Endodermal cell (in vitro differentiated cells): ENCODE measurements at regions not wholly inside any gene's neighbourhood (a gene's known extent, or its start where the extent isn't known, plus 50 kb on each side); places are given as distances from the start of the nearest gene placed in this dataset.

Experiments used
- DNase-seq: peaks from one replicate; pipeline ENCODE4 v3.0.0-alpha.2; 2017
- H3K27ac ChIP-seq: 2 replicates; pipeline ENCODE4 v1.5.1; 2013; ENCODE audit warnings: mild to moderate bottlenecking, low read depth, low read length, moderate library complexity
- H3K27me3 ChIP-seq: 2 replicates; pipeline ENCODE4 v1.6.1; 2013; ENCODE audit warnings: mild to moderate bottlenecking, low read length, moderate library complexity; ENCODE audit not compliant: insufficient read depth, control insufficient read depth, poor library complexity, severe bottlenecking
- H3K36me3 ChIP-seq: 2 replicates; pipeline ENCODE4 v1.7.0; 2013; ENCODE audit warnings: mild to moderate bottlenecking, low read length, moderate library complexity; ENCODE audit not compliant: control insufficient read depth, insufficient read depth
- H3K4me1 ChIP-seq: one replicate; pipeline ENCODE4 v1.7.0; 2013; ENCODE audit warnings: low read length; ENCODE audit not compliant: control insufficient read depth, insufficient read depth
- H3K4me3 ChIP-seq: 2 replicates; pipeline ENCODE4 v1.5.1; 2013; ENCODE audit warnings: mild to moderate bottlenecking, low read length, moderate library complexity
- H3K9ac ChIP-seq: 2 replicates; pipeline ENCODE4 v1.6.1; 2013; ENCODE audit warnings: mild to moderate bottlenecking, low read length, moderate library complexity; ENCODE audit not compliant: poor library complexity, severe bottlenecking; ENCODE audit errors: extremely low read depth
- H3K9me3 ChIP-seq: 2 replicates; pipeline ENCODE4 v1.6.1; 2013; ENCODE audit warnings: mild to moderate bottlenecking, low read length, moderate library complexity; ENCODE audit not compliant: control insufficient read depth
- H3K27ac Mint-ChIP-seq: 2 replicates; pipeline ENCODE4 v1.8.0; 2020; ENCODE audit warnings: mixed read lengths
- H3K27me3 Mint-ChIP-seq: 2 replicates; pipeline ENCODE4 v1.8.0; 2021; ENCODE audit warnings: mild to moderate bottlenecking, mixed read lengths; ENCODE audit not compliant: insufficient read depth
- H3K36me3 Mint-ChIP-seq: 2 replicates; pipeline ENCODE4 v1.8.0; 2020; ENCODE audit warnings: low read depth, mixed read lengths
- H3K4me1 Mint-ChIP-seq: 2 replicates; pipeline ENCODE4 v1.8.0; 2020; ENCODE audit warnings: mixed read lengths
- H3K4me3 Mint-ChIP-seq: 2 replicates; pipeline ENCODE4 v1.8.0; 2020; ENCODE audit warnings: mild to moderate bottlenecking, moderate library complexity, mixed read lengths
- H3K9me3 Mint-ChIP-seq: 2 replicates; pipeline ENCODE4 v1.8.0; 2020; ENCODE audit warnings: mild to moderate bottlenecking, mixed read lengths
- CTCF ChIP-seq: fragments of 200-600 bp; sonication (generic); conservative IDR thresholded peaks from 2 replicates; pipeline ENCODE4 v1.5.0; 2021; ENCODE audit warnings: antibody characterized with exemption, mild to moderate bottlenecking
- WGBS, 2 experiments: methylation state at CpG; one replicate each; pipeline versions ENCODE4 v1.1.5 to v1.1.7; 2013; ENCODE audit warnings: missing lambda C conversion rate in 2 of 2, mixed read lengths in 1 of 2; ENCODE audit not compliant: insufficient coverage in 1 of 2, insufficient read length in 1 of 2; 5-methylcytosine and 5-hydroxymethylcytosine counted together

- WGBS, 2 experiments = 79 to 83% methylated on average over 4 to 5 of the region's 5 CpGs
- no peaks in the 10 kb centered on the region for H3K4me1 Mint-ChIP-seq
- Histone ChIP-seq H3K4me1 (no peaks in the 10 kb centered on the region), H3K27me3 (no peaks in the 10 kb centered on the region), H3K4me3 (peak overlapping the region; percentile 15), H3K36me3 (no peaks in the 10 kb centered on the region), H3K9me3 (peaks cover 38% of the 10 kb centered on the region), H3K9ac (no peak overlapping the region), H3K27ac (no peak overlapping the region)
- peaks cover 6% of the 10 kb centered on the region for H3K27me3 Mint-ChIP-seq
- TF ChIP-seq CTCF = no peak
- H3K9me3 Mint-ChIP-seq = peaks cover 27% of the 10 kb centered on the region
- H3K27ac Mint-ChIP-seq = no peak overlapping the region
- DNase-seq = no peak
- no peaks in the 10 kb centered on the region for H3K36me3 Mint-ChIP-seq
- no peak overlapping the region for H3K4me3 Mint-ChIP-seq
These were observed 154.1 kb downstream of the SOCS6 start for GRCh38 chr18:70442933-70443332.

GRCh38 chr18:70432804-70433400 is 144.1 kb downstream of the SOCS6 start:
- 90 to 92% methylated on average over 1 to 4 of the region's 4 CpGs for WGBS, 2 experiments
- H3K27ac ChIP-seq = no peak overlapping the region

GRCh38 chr18:70431203-70431624 is 142.4 kb downstream of the SOCS6 start:
- Mint-ChIP-seq H3K4me3 (no peak overlapping the region), H3K36me3 (peaks cover 2% of the 10 kb centered on the region), H3K27ac (peak overlapping the region; percentile 41), H3K9me3 (peaks cover 2% of the 10 kb centered on the region), H3K27me3 (peaks cover 5% of the 10 kb centered on the region), H3K4me1 (peaks cover 24% of the 10 kb centered on the region)
- no peaks in the 10 kb centered on the region for H3K4me1 ChIP-seq
- no peak for DNase-seq
- H3K36me3 ChIP-seq = no peaks in the 10 kb centered on the region
- no peaks in the 10 kb centered on the region for H3K27me3 ChIP-seq
- peak overlapping the region; percentile 33 for H3K4me3 ChIP-seq
- H3K9ac ChIP-seq = peak overlapping the region; percentile 13
- WGBS, 2 experiments = 53 to 80% methylated on average over 1 to 2 of the region's 2 CpGs
- no peak overlapping the region for H3K27ac ChIP-seq
- TF ChIP-seq CTCF = no peak
- H3K9me3 ChIP-seq = peaks cover 15% of the 10 kb centered on the region

More at GRCh38 chr18:70432804-70433400, 144.1 kb downstream of the SOCS6 start:
- Mint-ChIP-seq H3K36me3 (peaks cover 2% of the 10 kb centered on the region), H3K27ac (no peak overlapping the region), H3K27me3 (peaks cover 5% of the 10 kb centered on the region), H3K9me3 (peaks cover 2% of the 10 kb centered on the region), H3K4me1 (peaks cover 14% of the 10 kb centered on the region), H3K4me3 (no peak overlapping the region)
- no peak for TF ChIP-seq CTCF
- Histone ChIP-seq H3K36me3 (no peaks in the 10 kb centered on the region), H3K27me3 (no peaks in the 10 kb centered on the region), H3K9me3 (peaks cover 11% of the 10 kb centered on the region), H3K9ac (no peak overlapping the region), H3K4me3 (no peak overlapping the region), H3K4me1 (no peaks in the 10 kb centered on the region)
- no peak for DNase-seq
